Right lobe of liver (tissue), 4 donors: ENCODE measurements at regions not wholly inside any gene's neighbourhood (a gene's known extent, or its start where the extent isn't known, plus 50 kb on each side); places are given as distances from the start of the nearest gene placed in this dataset.

Source experiments
- CTCF ChIP-seq, 4 donors: fragments of 200-600 bp in 3 of 4; fragments of 450-650 bp in 1 of 4; IDR thresholded peaks; one replicate each; pipeline versions ENCODE4 v1.5.1 to v1.8.0; 2016 to 2022; ENCODE audit warnings: antibody characterized with exemption in 4 of 4, mild to moderate bottlenecking in 2 of 4
- POLR2A ChIP-seq: fragments of 450-650 bp; IDR thresholded peaks from one replicate; pipeline ENCODE4 v1.6.1; 2017; ENCODE audit warnings: antibody characterized with exemption, mild to moderate bottlenecking
- donor health status: DM: no; HTN: no; CAD: no.
- donor health status: DM: no; HTN: no; CAD: no.
- donor health status: DM: no; HTN: yes; CAD: no.

GRCh38 chr4:115945026-115945425, 831.6 kb upstream of the NDST4 start:
- TF ChIP-seq CTCF (IDR thresholded peaks at IDR 0.05) (no peak), POLR2A (no peak)
